Epithelial cell of esophagus (primary cell): ENCODE measurements at regions not wholly inside any gene's neighbourhood (a gene's known extent, or its start where the extent isn't known, plus 50 kb on each side); places are given as distances from the start of the nearest gene placed in this dataset.

Experiments
- DNase-seq: peaks from one replicate; pipeline ENCODE4 v3.0.0; 2010; ENCODE audit warnings: low read depth
- H3K4me3 ChIP-seq: 2 replicates; pipeline ENCODE4 v1.5.1; 2011; ENCODE audit warnings: mild to moderate bottlenecking, low read length, control low read depth
- CTCF ChIP-seq: IDR thresholded peaks from 2 replicates; pipeline ENCODE4 v1.5.1; 2011; ENCODE audit warnings: low read depth, mild to moderate bottlenecking, low read length, control low read depth, inconsistent platforms; ENCODE audit not compliant: insufficient read depth; ENCODE audit errors: missing control alignments

GRCh38 chr10:131424836-131425491, 113.4 kb upstream of the TCERG1L start:
- no peak for DNase-seq
- H3K4me3 ChIP-seq, result no peak overlapping the region
- TF ChIP-seq CTCF, result no peak

GRCh38 chr10:131425752-131426533, 114.4 kb upstream of the TCERG1L start:
- no peak for TF ChIP-seq CTCF
- no peak for DNase-seq
- no peak overlapping the region for H3K4me3 ChIP-seq

- no peak for TF ChIP-seq CTCF
- no peak for DNase-seq
- no peak overlapping the region for H3K4me3 ChIP-seq
Observed at GRCh38 chr10:131426534-131426898, 115.0 kb upstream of the TCERG1L start.

- no peak for DNase-seq
- H3K4me3 ChIP-seq, result no peak overlapping the region
- no peak for TF ChIP-seq CTCF
Observed at GRCh38 chr10:131427281-131427680, 115.8 kb upstream of the TCERG1L start.

- no peak for TF ChIP-seq CTCF
- DNase-seq, result no peak
- no peak overlapping the region for H3K4me3 ChIP-seq
Observed at GRCh38 chr10:131427901-131428300, 116.4 kb upstream of the TCERG1L start.

- no peak for TF ChIP-seq CTCF
- no peak overlapping the region for H3K4me3 ChIP-seq
- no peak for DNase-seq
Observed at GRCh38 chr10:131429141-131429540, 117.6 kb upstream of the TCERG1L start.
